ENCODE measurements at regions not wholly inside any gene's neighbourhood (a gene's known extent, or its start where the extent isn't known, plus 50 kb on each side); places are given as distances from the start of the nearest gene placed in this dataset.
A peak's percentile ranks its signal among the peaks of the same experiment; 100 is the strongest.

GRCh38 chr6:43915986-43916923, 146.2 kb downstream of the VEGFA start (continued):
- no peak for TF ChIP-seq ZBTB2 (CRISPR knock-in tag; IDR thresholded peaks at IDR 0.05; ENCODE audit: low read depth)
- TF ChIP-seq MTA1 (CRISPR knock-in tag; IDR thresholded peaks at IDR 0.05; ENCODE audit: borderline replicate concordance) = no peak
- peak; percentile 25; the same call in 1 of the 2 replicates for TF ChIP-seq TBX2 (CRISPR knock-in tag; IDR thresholded peaks at IDR 0.05; ENCODE audit: borderline replicate concordance)
- no peak for TF ChIP-seq BCLAF1 (IDR thresholded peaks at IDR 0.05)
- no peak for TF ChIP-seq HNF1A (IDR thresholded peaks at IDR 0.05; ENCODE audit: low read depth)
- no peak; the same call in 1 of the 2 replicates for TF ChIP-seq HNF1A (CRISPR knock-in tag; IDR thresholded peaks at IDR 0.05; ENCODE audit: borderline replicate concordance)
- peak; percentile 41; the same call in 1 of the 2 replicates for TF ChIP-seq HNF4G (IDR thresholded peaks at IDR 0.05; ENCODE audit: borderline replicate concordance, low read depth, low read length)
- no peak for TF ChIP-seq HNF4G (CRISPR knock-in tag; IDR thresholded peaks at IDR 0.05; ENCODE audit: borderline replicate concordance, low read depth)
- no peak for TF ChIP-seq SOX6 (IDR thresholded peaks at IDR 0.05)
- TF ChIP-seq SOX6 (CRISPR knock-in tag; IDR thresholded peaks at IDR 0.05) = peak; percentile 39; the same call in 1 of the 2 replicates
- TF ChIP-seq HNF4A (CRISPR knock-in tag; IDR thresholded peaks at IDR 0.05) = 0 out of 2 replicates have a peak, but pooled peaks have one; percentile 21
- TF ChIP-seq ZNF850 (CRISPR knock-in tag; conservative IDR thresholded peaks at IDR 0.05) = no peak
- TF ChIP-seq NCOA2 (CRISPR knock-in tag; IDR thresholded peaks at IDR 0.05) = peak; percentile 50; the same call in 1 of the 2 replicates
- TF ChIP-seq TSC22D2 (CRISPR knock-in tag; IDR thresholded peaks at IDR 0.05; ENCODE audit: borderline replicate concordance) = no peak
- TF ChIP-seq MEF2D (CRISPR knock-in tag; IDR thresholded peaks at IDR 0.05) = no peak
- TF ChIP-seq KDM3A (CRISPR knock-in tag; IDR thresholded peaks at IDR 0.05; ENCODE audit: low read depth) = no peak
- TF ChIP-seq CSRNP1 (CRISPR knock-in tag; IDR thresholded peaks at IDR 0.05) = no peak
- TF ChIP-seq HOXD1 (CRISPR knock-in tag; IDR thresholded peaks at IDR 0.05) = no peak
- TF ChIP-seq ZNF598 (CRISPR knock-in tag; IDR thresholded peaks at IDR 0.05; ENCODE audit: borderline replicate concordance) = no peak
